GM21367 (cell line): ENCODE measurements at regions not wholly inside any gene's neighbourhood (a gene's known extent, or its start where the extent isn't known, plus 50 kb on each side); places are given as distances from the start of the nearest gene placed in this dataset.
"Not testable (repeated sequence)": the region's sequence is repeated elsewhere in the genome, so short reads cannot be mapped to it uniquely, and the experiment has no call there.

Experiments
- ATAC-seq: cut with Tn5 transposase; IDR thresholded peaks from one replicate; pipeline ENCODE4 v1.9.1; 2021; ENCODE audit not compliant: unreplicated experiment

DNA sequence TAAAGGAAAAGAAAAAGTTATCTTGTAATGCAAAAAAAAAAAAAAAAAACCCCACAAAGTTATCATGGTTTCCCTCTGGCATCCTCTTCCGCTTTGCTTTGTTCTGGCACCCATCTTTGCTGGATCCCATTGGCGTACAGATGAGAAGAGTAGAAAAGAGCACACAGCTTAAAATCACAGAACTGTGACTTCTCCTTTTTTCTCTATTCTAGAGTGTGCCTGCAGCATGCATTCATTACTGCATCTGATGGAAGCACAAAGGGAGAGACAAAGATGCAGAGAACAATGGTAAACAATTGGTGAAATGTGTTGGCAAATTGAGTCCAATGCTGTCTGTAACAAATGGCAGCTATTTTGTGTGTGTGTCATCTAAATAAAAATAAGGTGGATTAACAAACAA lies 440.8 kb upstream of the PIK3R1 start:
- no peak for ATAC-seq

DNA sequence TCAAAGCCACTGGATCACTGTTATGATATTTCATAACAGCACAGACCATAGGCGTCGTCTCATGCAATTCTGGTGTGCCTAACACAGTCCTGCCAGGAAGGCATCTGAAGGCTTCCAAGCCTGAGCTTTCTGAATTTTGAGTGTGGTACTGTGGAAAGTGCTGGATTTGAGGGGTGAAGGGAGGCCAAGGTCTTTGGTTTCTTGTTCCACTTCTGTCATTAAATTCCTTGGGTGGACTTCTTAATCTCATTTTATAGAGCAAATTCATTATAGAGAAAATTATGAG lies 441.3 kb upstream of the PIK3R1 start:
- ATAC-seq: no peak

DNA sequence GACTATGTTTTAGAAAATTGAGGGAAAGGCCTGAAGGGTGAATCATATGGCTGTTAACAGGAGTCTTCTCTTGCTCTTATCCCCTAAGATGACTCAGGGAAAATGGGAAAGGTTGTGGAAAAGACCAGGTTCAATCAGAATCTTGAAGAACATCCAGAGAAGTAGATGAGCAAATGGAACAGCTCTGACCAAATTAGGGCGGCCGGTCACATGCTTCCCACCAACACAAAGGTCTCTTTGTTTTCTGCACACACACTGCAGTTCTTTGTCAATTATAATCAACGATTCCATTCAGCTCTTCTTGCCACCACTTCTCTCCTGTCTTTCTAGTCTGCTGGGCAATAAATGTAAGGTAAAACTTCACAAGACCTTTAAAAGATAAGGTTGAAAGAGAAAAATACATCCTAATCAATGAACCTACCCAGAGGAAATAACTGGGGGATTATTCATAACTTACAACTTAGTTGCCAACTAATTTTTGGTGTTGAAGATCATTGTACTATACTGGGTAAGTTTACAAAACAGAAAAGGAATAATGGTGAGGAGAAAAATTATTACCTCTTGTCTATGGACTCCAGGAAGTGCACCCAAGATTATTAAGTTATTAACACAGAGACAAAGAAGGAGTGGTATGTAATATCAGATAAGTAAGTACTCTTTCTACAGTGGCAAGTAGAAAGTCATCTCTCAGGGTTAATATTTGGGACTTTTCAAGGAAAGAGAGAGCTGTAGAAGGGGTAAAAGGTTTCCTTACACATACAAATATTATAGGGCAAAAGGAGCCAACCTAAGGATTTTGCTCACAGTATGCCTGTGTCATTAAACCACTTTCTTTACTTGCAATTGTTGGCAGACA lies 441.9 kb upstream of the PIK3R1 start:
- ATAC-seq: no peak

DNA sequence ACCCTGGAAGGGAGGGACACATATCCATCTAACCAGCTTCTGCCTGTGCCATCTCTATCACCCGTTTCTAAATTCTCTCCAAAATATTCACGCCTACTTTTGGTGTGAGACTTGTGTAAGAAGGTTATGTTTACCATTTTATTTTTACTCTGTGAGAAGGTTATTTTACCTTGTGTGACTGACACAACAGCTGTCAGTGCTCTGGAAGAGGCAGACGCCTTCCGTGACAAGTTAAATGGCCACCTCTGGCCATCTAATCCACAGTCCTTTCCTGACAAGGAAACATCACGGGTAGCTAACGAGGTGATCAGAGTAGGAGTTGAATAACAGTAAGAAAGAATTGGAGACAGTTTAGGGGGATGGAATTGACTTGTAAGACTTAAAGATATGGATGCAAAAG lies 443.8 kb upstream of the PIK3R1 start:
- no peak for ATAC-seq

DNA sequence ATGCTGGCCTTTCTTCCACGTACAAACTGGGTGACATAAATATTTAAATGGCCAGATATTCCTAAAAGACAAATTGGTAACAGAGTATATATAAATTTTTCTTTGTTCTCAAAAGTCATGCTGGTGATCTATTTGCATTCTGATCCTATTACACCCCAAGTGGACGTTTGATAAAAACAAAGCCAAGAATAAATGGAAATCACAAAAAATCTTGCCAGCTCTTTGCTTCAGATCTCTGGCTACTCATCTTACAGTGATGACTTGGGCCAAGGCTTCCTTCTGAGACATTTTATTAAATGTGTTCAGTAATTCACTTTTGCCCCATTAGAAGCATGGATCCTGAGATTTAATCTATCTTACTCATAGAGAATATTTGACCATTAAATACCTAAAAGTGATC lies 444.3 kb upstream of the PIK3R1 start:
- ATAC-seq: no peak

DNA sequence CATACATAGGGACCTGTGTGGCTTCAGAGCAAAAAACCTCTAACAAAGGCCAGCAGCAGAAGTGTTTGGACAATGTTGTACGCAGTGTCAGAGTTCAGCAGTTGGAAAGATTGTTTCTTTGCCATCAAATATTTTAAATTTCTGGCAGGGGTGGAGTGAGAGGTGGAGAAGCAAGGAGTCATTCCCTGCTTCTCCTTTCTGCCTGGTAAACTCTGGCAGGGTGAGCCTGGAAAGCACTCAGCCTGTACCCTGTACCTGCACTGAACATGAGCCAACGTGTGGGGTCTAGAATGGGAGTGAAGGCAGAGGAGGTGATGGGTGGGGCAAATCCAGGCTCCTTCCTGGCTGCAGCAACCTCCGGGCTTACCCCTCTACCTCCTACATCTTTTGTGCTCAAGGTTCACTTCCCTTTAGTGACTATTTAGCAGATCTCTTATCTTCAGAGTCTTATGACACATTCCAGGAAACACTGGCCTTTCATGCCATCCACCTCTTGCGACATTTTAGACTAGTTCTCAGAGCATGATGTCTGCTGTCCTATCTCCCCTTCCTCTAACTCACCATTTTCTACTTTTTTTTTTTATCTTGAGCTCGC lies 445.0 kb upstream of the PIK3R1 start:
- ATAC-seq: no peak

DNA sequence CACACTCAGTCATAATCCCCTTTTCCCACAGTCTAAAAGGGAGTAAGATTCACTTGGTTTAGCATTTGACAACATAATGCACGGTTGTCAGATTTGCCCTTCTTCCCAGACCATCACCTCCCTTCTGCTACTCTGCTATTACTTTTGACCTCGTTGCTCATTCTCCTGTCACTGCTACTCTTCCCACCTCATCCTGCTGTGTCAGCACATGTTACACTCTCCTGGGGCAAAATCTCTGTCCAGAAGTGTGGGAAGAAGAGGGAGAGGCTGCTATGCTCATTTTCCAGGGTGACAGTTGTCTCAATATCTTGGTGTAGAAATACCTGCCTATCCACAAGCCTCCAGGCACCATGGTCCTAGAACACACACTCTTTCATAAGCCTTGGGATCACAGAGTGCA lies 449.9 kb upstream of the PIK3R1 start:
- ATAC-seq: no peak

DNA sequence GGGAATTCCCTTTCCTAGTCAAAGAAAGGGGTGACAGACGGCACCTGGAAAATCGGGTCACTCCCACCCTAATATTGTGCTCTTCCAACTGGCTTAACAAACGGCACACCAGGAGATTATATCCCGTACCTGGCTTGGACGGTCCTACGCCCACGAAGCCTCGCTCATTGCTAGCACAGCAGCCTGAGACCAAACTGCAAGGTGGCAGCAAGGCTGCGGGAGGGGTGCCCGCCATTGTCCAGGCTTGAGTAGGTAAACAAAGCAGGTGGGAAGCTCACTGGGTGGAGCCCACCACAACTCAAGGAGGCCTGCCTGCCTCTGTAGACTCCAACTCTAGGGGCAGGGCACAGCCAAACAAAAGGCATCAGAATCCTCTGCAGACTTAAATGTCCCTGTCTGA lies 457.8 kb upstream of the PIK3R1 start:
- not testable (repeated sequence) for ATAC-seq

DNA sequence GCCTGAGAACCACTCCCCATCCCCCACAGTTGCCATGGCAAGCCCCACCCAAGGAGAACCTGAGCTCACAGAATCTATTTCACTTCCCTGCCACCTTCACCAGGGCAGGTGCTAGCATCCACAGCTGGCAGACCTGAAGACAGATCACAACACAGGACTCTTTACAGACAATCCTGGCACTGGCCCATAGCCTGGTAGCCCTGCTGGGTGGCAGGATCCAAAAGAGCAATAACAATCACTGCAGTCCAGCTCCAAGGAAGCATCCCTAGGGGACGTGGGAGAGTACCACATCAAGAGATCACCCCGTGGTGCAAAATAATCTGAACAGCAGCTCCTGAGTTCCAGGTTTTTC lies 463.2 kb upstream of the PIK3R1 start:
- ATAC-seq: no peak

DNA sequence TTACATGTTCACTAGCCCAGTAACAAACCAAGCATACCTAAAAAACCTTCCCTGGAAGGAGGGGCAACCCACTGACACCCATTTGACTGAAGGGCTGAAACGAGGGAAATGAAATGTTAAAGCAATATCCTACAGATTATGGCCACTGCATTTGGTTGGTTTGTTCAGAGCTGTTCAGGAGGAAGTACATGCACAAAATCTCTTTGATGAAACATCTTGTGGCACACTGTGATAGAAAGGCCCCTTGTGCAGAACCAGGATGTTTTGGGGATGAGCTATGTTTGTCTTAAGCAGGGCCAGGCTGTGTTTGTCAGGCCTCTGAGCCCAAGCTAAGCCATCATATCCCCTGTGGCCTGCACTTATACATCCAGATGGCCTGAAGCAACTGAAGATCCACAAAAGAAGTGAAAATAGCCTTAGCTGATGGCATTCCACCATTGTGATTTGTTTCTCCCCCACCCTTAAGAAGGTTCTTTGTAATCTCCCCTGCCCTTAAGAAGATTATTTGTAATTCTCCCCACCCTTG lies 467.3 kb upstream of the PIK3R1 start:
- ATAC-seq: no peak

DNA sequence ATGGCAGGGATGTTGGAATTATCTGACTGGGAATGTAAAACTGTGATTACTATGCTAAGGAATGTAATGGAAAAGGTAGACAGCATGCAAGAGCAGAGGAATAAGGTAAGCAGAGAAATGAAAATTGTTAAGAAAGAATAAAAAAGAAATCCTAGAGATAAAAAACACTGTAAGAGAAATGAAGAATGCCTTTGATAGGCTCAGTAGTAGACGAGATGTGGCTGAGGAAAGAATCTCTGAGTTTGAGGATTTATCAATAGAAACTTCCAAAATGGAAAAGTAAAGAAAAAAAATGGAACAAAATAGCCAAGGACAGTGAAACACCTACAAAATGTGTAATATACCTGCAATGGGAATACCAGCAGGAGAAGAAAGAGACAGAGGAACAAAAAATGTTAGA lies 468.5 kb upstream of the PIK3R1 start:
- no peak for ATAC-seq

DNA sequence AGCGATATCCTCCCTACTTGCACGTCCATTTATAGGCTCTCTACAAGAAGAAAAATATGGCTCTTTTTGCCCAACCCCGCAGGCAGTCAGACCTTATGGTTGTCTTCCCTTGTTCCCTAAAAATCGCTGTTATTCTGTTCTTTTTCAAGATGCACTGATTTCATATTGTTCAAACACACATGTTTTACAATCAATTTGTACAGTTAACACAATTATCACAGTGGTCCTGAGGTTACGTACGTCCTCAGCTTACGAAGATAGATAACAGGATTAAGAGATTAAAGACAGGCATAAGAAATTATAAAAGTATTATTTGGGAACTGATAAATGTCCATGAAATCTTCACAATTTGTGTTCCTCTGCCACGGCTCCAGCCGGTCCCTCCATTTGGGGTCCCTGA lies 468.9 kb upstream of the PIK3R1 start:
- ATAC-seq: not testable (repeated sequence)

DNA sequence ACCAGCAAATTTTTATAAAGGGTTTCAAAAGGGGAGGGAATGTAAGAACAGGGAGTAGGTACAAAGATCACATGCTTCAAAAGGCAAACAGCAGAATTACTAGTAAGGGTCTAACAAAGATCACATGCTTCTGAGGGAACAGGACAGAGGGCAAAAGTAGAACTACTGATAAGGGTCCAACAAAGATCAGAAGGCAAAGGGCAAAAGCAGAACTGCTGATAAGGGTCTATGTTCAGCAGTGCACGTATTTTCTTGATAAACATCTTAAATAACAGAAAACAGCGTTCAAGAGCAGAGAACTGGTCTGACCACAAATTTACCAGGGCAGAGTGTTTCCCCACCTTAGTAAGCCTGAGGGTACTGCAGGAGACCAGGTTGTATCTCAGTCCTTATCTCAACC lies 469.5 kb upstream of the PIK3R1 start:
- ATAC-seq: no peak

DNA sequence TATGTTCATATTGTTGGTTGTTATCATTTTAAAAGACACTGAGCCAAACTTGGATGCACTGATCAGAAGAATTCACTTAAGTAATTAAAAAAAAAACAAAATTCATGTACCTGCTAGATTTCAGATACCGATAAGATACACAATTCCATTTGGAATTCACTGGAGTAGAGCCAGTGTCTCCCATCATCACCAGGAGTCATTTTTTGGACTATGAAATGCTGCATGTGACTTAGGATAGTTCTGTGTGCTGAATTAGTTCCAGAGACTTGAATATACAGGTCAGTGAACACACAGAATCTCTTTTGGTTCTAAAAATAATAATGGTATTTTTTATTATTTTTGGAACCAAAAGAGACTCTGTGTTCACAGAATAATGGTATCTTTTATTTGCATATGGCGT lies 482.6 kb upstream of the PIK3R1 start:
- no peak for ATAC-seq

DNA sequence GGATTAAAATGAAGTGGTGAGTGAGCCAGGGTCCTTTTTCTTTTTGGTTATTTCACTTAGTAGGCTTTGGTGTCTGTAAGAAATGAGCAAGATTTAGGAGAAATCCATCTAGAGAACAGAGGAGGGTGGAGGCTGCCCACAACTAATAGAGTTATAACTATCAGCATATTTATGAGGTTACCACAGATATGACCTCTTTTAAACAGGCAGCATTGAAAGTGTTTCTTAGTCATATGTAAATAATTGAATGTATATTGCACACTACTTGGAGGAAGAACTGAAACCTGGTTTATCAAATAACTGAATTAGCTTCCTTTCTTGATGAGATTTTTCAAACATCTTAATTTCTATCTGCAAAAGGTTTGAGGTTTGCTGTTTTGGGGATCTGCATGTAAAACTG lies 483.1 kb upstream of the PIK3R1 start:
- no peak for ATAC-seq

DNA sequence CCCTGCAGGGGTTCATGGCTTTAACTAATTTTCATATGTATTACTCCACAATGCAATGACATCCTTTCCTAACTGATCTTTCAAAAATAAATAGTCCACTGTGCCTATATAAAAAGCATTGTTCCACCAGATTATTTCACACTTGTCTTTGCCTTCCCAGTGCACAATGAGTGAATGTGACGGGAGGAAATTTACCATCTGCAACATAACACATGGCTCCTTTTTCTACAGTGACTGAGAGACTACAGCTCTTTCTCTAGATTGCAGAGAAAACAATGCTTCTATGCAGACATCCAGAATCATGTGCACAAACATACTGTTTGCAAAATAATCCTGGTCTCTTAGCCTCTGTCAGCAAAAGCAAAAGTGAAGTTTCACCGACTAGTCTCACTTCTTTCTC lies 483.7 kb upstream of the PIK3R1 start:
- ATAC-seq: no peak

DNA sequence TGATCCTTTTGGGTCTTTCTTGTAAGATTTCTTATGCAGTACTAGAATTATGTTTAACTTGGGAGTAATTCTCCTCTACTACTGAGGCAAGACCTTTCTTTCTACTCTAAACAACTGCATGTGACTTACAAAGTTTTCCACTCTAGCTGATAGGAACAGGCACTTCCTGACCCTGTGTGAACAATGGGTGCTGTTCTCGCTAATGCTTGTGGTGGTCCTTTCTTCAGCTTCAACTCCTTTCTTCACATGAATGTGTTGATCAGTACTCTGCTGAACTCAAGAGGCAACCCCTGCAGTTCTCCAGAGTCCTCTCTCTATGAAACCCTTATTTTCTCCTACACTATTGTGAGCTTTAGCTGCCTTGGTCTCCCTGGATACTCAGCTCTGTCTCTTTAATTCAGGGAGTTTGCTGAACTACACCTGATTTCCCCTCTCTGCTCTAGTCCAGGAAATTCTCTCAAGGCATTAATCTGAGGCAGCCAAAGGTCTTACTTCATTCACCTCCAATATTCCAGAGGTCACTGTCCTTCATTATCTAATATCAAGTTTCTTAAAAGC lies 484.6 kb upstream of the PIK3R1 start:
- ATAC-seq: no peak

DNA sequence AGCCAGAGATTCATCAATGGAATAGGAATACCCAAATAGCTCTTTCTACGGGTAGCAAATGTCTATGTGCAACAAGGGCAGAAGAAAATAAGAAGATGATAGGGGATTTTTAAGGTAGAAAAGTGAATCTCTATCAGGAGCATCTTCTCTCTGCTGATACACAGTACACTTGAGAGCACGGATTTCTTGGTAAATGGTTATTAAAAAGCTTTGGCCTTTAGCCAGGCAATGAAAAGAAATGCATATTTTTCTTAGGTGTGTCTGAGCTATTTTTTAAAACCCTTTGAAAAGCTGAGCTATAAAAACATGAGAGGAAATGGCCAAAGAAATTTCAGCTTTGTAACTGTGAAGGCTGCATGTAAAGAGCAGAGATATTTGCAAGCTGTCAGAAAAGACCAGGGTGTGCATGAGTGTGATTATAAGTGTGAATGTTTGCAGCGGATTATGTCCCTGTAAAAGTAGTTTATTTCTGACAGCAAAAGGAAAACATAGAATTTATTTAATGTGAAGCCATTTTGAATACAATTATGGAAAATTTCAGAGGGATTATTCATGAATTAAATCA lies 487.1 kb upstream of the PIK3R1 start:
- ATAC-seq: no peak

DNA sequence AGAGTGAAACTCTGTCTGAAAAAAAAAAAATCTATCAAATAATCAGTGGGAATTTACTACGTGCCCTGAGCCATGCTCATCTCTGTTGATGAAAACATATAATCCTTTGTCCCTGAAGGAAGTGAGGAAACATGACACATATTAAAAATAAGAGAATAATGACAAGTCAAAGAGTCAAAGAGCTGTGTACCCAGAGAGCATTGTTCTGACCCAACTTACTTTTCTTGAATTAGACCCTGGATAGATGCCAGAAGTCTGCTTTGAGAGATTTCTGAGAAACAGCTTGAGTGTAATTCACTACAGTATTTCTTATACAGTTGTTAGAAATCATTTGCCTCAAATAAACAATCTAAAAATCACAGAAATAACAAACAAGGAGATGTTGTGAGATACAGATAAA lies 490.0 kb upstream of the PIK3R1 start:
- no peak for ATAC-seq

DNA sequence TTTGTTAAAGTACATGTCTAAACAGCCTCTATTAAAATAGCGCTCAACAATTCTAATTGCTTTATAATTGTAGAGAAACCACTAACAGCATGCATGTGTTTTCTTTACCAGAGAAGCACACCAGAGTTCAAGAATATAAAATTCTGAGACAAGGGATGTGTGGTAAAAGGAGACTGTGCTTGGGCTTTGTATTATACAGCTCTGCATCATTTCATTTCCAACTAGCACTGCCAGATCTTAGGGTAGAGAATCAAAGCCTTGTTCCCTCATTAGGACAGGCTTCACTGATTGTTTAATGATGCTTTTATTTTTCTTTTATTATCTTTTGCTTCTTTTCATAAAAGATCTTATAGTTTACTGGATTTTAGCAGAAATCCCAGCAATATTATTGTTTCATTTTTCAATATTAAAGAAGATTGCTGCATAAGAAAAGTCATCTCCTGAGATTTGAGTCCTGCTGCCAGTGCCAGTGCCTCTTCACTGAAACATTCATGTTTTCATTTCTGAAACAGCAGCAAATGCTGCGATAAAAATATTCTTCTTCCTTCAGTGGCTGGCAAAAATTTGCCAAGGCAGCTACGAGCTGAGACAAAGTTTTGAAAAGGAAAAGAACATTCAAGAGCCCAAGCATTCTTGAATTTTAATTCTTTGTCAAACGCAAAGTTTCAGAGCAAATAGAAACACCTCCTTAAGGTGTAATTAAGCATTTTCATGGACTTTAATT lies 491.0 kb upstream of the PIK3R1 start:
- no peak for ATAC-seq

DNA sequence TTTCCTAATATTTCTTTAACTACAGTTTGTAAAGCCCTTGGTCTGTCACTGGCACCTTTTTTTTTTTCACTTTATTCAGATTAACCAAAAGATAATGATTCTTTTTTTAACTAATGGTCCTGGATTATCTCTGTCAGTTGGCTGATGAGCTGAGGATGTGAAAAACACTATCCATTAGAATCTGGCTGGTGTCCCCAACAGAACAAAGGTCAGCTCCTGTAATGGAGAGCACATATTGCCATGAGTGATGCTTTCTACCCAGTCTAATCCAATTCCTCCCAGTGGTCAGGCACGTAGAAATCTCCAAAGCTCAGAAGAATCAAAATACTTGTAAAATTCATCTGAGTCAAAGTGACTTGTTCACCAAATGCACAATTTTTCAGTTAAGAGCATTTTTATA lies 491.7 kb upstream of the PIK3R1 start:
- no peak for ATAC-seq

DNA sequence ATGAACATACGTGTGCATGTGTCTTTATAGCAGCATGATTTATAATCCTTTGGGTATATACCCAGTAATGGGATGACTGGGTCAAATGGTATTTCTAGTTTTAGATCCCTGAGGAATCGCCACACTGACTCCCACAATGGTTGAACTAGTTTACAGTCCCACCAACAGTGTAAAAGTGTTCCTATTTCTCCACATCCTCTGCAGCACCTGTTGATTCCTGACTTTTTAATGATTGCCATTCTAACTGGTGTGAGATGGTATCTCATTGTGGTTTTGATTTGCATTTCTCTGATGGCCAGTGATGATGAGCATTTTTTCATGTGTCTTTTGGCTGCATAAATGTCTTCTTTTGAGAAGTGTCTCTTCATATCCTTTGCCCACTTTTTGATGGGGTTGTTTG lies 493.0 kb upstream of the PIK3R1 start:
- ATAC-seq: not testable (repeated sequence)
